ENCODE measurements at regions not wholly inside any gene's neighbourhood (a gene's known extent, or its start where the extent isn't known, plus 50 kb on each side); places are given as distances from the start of the nearest gene placed in this dataset.

GRCh38 chr22:26953012-26953883 lies 295.9 kb downstream of the MIAT start:
- no peak overlapping the region for H3K27ac ChIP-seq
- POLR2A ChIA-PET (ENCODE audit: low non-redundant PET) = no interaction called here
- no peak for DNase-seq (ENCODE audit: low spot score)
- TF ChIP-seq CTCF (conservative IDR thresholded peaks at IDR 0.05; ENCODE audit: low read depth) = no peak
- CTCF ChIA-PET = interaction anchor here (0.6 kb wide), 1 partner anchor 196 kb away, joined by 3 read pairs; no protein-coding TSS in a partner anchor

GRCh38 chr22:26956371-26956770 lies 299.0 kb downstream of the MIAT start:
- POLR2A ChIA-PET (ENCODE audit: low non-redundant PET) = no interaction called here
- H3K27ac ChIP-seq = no peak overlapping the region
- TF ChIP-seq CTCF (conservative IDR thresholded peaks at IDR 0.05; ENCODE audit: low read depth) = no peak
- no peak for DNase-seq (ENCODE audit: low spot score)
- CTCF ChIA-PET = no interaction called here

GRCh38 chr22:26957176-26957575 lies 299.8 kb downstream of the MIAT start:
- ChIA-PET POLR2A (ENCODE audit: low non-redundant PET) (no interaction called here), CTCF (no interaction called here)
- H3K27ac ChIP-seq = no peak overlapping the region
- TF ChIP-seq CTCF (conservative IDR thresholded peaks at IDR 0.05; ENCODE audit: low read depth) = no peak
- DNase-seq (ENCODE audit: low spot score) = no peak

GRCh38 chr22:26957897-26958296 lies 300.5 kb downstream of the MIAT start:
- no peak for TF ChIP-seq CTCF (conservative IDR thresholded peaks at IDR 0.05; ENCODE audit: low read depth)
- ChIA-PET POLR2A (ENCODE audit: low non-redundant PET) (no interaction called here), CTCF (no interaction called here)
- no peak overlapping the region for H3K27ac ChIP-seq
- no peak for DNase-seq (ENCODE audit: low spot score)

GRCh38 chr22:26958378-26958777 lies 301.0 kb downstream of the MIAT start:
- ChIA-PET POLR2A (ENCODE audit: low non-redundant PET) (no interaction called here), CTCF (no interaction called here)
- no peak for DNase-seq (ENCODE audit: low spot score)
- no peak overlapping the region for H3K27ac ChIP-seq
- TF ChIP-seq CTCF (conservative IDR thresholded peaks at IDR 0.05; ENCODE audit: low read depth) = no peak

GRCh38 chr22:26964642-26965041 lies 307.3 kb downstream of the MIAT start:
- TF ChIP-seq CTCF (conservative IDR thresholded peaks at IDR 0.05; ENCODE audit: low read depth) = no peak
- POLR2A ChIA-PET (ENCODE audit: low non-redundant PET) = no interaction called here
- CTCF ChIA-PET = no interaction called here
- DNase-seq (ENCODE audit: low spot score) = no peak
- no peak overlapping the region for H3K27ac ChIP-seq
